Stimulated activated CD4-positive, alpha-beta T cell treated with anti-CD3 and anti-CD28 coated beads, Interleukin-12 subunit alpha, Interleukin-12 subunit beta, amount 100 ng/mL, for 4 hours (primary cell): ENCODE measurements at regions not wholly inside any gene's neighbourhood (a gene's known extent, or its start where the extent isn't known, plus 50 kb on each side); places are given as distances from the start of the nearest gene placed in this dataset.

Source experiments
- DNase-seq: peaks from one replicate; pipeline ENCODE4 v3.0.0-alpha.2; 2020

DNA sequence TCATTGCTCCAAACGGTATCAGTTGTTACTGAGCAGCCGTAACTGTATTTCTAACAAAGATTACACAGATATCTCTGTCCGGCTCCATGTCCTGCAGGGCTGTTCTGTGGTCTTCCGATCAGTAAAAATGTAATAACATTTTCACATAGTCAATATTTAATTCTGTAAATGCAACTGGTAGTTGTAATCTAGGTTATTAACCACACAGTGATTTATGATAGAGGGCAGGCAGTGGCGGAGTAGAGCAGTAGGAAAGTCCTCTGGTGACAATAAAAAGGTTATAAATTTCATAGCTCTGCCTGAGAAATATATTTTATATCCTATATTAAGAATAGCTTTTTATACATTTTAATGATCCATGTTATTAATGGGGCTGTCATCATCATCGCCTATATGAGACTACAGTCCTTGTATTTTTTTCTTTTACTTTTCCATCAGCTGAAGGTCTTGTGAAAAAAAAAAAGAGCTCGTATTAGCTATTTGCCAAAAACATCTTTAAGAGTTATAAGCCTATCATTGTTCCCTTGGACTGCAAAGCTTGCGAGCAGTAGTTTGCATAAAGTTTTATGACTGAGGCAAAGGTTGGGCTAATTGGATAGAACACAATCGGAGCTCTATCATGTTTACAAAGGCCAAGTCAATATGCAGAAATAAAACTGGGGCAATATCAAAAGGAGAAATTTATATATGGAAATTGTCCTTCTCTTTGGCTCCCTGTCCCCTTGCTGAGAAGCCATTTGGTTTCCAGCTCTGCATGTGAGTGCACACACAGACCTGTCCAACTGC lies 648.0 kb downstream of the IRX1 start:
- DNase-seq, result no peak

DNA sequence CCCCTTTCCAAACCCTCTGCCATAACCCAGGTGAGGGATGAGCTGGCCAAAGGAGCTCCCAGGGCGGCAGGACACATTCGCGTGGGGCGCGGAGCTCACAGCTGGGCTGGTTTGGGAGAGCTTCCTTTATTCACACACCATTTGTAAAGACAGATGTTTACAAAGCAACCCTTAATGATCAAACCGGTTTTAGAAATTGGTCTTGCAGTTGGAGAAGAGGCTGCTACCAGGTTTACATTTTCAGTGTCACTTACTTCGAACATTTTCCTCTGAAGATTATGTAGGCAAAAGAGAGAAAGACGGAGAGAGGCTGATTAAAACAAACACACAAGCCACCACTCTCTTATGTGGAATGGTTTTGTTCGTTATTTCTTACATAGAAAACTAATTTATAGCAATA lies 648.7 kb downstream of the IRX1 start:
- no peak for DNase-seq

DNA sequence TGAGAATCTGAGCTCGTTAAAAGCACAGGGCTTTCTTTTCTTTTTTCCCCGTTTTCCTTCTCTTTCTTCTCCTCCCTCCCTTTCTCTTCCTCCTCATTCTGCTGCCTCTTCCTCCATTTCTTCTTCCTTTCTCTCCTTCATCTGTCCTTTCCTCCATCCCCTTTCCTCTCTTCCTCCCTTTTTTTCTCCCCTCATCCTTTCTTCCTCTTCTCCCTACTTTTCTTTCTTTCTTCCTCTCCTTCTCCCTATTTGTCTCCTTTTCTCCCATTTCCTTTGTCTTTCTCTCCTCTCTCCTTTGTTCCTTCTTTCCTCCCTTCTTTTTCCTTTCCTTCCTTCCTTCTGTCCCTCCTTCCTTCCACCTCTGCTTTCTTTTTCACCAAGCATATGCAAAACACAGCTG lies 649.4 kb downstream of the IRX1 start:
- DNase-seq, result no peak

DNA sequence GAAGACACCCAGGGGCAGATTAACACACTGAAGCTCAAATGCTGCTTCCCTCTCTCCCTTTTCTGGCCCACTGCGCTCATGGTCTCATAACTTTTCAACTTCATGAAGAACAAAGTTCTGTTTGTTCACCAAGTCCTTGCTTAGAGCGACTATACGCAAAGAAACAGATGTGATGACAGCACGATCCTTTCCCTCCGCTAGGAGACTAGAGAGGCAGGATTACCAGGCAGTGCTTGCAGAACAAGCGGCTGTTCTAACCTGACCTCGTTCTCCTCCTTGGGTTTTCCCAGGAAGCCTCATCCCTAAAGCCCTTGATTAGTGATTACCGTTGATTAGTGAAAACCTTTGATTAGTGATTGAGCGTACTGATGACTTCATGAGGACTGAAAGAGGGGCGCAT lies 649.9 kb downstream of the IRX1 start:
- no peak for DNase-seq

DNA sequence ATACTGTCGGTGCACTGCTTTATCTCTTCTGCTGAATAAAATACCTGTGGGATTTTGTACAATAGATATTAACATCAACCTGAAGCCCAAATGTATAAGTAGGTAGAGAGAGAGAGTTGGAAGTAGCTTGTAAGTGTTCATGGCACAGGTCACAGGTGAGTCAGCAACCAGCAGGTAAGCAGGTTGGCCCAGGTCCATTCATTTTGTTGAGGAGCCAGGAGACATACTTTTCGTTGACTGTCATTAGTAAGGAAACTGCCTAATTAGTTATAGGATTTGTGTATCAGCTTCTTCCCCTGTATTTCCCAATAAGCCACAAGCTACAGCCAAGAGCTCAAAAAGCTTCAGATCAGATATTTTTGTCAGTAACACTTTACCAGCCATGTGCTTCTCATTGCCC lies 650.8 kb downstream of the IRX1 start:
- DNase-seq, result no peak

DNA sequence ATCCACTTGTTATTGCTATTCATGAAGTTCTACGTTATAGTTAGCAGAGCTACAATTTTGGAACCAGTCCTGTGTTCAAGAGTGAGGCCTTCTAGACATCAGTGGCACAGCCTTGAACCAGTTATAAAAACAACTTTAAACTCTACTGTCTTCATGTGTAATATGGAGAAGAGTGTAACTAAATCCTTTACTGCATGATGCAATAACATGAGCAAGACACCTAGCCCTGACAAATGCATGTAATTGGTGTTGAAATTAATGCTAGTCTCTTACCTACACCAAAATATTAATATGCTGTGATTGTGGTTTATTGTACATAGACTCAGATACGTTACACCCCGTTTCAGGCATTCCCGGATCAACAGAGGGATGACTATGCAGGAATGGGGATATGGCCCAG lies 654.6 kb downstream of the IRX1 start:
- DNase-seq, result no peak

DNA sequence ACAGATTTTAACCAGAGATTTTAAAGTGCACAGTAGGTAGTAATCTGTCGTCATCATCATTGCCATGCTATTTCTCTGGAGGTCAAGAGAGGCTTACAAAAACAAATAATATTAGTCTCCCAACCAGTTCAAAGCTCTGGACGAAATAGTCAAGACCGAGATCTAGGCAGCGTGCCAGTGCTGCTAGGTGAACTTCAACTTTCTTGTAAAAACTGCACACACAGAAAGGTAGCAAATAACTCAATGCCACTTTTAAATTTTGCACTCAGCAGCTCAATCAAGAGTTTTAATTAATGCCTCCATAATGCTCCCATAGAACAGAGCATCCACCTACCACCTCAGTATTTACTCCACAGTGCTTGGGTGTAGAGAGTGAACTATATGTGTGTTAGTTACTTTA lies 656.8 kb downstream of the IRX1 start:
- DNase-seq, result no peak

DNA sequence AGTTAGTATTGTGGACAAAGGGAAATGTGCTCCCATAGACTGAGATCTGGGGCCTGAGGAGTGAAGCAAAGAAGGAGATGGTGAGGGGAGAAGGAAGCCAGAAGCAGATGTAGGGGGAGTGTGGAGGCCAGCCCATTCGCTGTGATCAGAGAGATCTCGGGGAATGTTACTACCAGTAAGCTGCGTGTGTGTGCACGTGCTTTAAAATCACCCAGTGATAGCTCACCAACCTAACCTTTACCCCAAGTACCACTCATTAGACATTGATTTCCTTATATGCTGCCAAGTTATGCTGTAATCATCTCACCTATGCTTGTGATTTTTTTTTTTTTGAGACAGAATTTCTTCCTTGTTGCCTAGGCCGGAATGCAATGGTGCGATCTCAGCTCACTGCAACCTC lies 659.1 kb downstream of the IRX1 start:
- DNase-seq, result no peak

DNA sequence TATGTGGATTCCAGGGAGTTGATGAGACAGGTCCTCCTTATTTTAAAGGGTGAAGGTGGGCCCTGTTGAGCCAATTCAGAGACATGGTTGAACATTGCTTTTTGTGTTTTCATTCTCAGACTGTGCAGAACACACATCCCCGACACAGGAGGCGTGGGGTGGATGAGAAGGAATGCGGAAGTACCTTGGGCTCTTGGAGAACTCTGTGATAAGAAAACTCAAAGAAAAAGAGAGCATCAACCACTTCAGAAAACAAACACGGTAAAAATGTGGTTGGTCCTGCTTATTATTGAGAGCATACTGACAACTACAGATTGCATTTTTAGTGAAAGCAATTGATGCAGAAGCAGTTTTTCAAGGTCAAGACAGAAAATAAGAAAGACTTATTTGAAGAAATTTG lies 659.8 kb downstream of the IRX1 start:
- no peak for DNase-seq

DNA sequence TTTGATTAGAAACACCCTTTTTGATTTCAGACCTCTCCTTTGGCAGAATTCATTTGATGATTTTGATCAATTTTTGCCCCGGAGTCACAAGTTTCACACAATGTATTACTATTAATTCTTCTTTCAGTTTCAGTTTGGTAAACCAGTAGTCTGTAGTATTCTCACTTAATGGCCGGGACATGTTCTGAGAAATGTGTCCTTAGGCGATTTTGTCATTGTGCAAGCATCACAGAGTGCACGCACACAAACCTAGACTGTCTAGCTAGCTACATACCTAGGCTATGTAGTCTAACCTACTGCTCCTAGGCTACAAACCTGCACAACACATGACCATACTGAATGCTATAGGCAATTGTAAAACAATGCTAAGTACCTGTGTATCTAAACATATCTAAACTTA lies 662.5 kb downstream of the IRX1 start:
- DNase-seq, result no peak

DNA sequence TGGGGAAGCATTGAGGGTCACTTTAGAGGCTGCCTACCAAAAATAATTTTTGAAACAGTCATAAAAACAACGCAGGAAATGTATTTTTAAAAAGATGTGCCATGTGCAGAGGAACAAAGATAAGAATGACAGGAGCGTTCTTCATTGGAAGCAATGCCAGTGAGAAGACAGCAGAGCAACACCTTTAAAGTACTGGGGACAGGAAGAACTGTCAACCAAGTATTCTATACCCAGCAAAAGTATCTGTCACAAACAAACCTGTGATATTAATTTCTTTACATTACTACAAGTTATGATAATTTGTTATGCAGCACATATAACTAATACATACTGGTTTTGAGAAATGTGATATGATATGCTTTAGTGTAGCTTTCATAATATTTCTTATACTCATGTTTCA lies 675.6 kb downstream of the IRX1 start:
- DNase-seq, result no peak

DNA sequence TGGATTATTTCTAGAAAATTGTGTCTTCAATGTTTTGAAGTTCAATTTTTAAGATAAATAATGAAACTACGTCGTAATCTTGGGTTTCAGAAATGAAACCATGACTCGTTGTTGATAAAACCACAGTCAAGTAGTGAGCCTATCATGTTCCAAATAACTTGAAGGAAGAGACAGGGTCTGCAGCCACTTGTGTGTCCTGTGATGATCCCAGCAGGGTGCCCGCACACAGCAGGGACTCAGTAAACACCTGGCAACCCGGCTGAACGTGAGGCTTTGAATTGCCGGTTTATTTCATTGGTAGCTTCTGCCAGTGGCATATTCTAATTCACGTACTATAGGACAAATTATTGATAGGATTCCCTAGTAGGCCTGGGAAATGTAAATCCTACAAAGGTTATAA lies 679.6 kb downstream of the IRX1 start:
- no peak for DNase-seq

DNA sequence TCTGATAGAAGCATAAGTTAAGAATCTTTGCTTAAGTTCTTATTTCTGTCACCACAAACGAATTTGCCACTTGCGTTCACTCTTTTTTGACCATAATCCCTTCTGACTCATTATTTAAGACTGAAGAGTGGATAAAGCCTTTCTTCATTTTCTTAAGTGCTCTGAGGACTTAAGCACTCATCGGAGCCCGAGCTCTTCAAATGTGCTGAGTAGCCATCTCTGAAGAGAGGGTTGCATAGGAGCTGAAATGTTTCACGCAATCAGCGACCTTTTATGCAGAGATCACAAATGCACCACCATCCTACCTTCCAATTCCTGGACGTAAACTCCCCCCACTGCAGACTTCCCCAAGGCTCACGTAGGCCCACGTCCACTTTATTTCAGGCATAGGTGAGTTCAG lies 699.2 kb downstream of the IRX1 start:
- no peak for DNase-seq

DNA sequence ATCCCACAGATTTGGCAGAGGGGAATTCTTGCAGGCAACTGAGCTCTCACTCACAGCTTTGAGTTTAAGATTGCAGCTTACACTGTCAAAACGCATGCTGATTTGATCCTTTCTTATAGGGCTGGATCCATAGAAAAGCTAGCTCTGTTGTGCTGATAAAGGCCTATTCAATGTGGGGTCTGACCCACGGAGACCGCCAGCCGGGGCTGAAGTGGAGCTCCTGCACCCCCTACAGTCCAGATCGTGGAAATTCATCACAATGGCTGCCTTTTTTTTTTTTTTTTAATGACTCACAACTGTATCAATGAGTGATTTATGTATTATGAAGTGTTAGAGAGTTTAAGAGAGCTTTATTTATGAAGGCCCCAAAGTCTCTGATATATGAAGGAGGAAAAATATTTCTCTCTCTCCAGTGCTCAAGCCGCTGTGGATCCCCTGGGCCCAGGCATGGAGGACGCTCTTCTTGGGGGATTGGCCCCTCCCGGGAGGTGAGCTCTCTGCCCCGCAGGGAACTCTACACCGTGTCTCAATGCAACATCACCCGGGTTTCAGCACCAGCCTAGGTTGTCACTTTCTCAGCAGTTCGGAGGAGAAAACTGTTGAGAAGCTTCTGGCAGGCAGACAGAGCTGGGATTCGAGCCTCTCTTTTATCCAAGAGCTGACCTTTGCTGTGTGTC lies 700.2 kb downstream of the IRX1 start:
- DNase-seq, result no peak

DNA sequence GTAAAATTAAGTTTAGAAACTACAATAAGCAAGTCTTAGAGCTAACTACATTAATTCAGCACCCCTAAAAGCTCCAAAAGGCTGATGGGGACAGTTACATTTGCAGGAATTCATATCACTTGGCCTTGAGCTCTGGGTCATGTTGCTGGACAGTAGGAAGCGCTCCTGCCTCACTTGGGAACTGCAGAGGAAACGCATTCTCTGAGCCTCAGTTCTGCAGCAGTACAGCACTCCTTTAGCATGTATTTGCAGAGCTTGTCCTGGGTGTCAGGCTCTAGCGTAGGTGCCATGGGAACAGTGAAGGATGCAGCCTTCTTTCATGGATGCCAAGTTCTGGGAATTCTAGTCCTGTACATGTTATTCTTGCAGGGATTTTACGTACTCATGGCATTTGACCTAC lies 710.4 kb downstream of the IRX1 start:
- no peak for DNase-seq

DNA sequence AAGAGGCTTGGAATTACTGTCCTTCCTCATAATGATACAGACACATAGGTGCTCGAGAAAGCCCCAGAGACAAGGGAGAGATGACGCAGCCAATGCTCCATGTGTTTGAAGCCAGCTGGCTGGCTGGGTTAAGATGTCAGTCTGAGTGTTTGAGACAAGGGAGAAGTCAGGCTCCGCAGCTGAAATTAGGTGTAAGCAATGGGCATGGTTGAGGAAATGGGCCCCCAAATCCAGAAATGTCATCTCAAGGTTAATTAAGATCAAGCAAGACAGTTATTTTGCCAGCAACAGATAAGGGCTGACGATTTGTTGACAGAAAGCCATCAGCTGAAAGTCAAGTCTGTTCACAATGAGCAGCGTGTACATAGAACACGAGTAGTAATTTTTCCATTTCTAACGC lies 713.4 kb downstream of the IRX1 start:
- DNase-seq, result no peak

DNA sequence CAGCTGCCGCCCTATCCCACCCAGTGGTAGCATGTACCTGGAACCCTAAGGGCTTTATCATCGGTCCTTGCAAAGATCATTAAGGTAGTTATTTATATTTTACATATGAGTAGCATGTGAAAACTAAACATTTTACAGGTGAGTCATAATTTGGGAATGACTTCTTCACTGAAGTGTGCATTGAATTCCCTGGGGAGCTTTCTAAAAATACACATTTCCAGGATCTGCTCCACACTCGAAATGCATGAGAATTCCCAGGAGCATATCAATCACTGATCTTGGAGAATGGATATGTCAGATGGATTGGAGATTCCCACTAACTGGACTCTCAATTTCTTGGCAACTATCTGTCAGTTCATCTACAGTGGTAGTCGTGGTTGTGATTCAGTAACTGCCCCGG lies 717.5 kb downstream of the IRX1 start:
- no peak for DNase-seq

DNA sequence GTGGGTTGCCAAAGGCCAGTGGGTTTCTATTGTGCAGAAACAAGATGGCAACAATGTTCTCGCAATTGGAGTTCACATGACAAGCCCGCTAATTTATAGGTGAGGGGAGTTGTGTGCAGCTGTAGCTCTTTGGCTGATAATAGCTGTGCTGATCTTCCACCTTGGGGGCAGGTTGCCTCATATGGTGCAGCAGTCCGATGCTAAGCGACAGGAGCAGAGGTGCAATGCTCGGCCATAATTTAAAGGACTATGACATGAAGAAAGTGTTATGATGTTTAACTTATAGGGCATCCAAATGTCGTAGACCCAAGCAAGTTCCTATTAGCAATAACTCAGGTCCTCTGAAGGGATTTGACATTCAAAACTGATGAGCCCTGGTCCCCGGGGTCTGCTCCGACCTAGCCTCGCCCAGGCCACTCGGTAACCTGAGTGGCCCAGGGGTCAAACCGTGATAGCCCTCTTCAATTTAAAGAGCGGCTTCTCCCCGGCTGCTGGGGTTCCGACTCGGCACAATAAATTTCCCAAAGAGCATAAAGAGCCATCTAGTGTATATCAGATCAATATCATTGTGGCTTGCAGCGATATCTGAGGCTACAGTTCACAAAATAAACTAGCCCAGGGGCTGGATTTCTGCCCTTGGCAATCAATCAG lies 724.0 kb downstream of the IRX1 start:
- DNase-seq, result no peak

DNA sequence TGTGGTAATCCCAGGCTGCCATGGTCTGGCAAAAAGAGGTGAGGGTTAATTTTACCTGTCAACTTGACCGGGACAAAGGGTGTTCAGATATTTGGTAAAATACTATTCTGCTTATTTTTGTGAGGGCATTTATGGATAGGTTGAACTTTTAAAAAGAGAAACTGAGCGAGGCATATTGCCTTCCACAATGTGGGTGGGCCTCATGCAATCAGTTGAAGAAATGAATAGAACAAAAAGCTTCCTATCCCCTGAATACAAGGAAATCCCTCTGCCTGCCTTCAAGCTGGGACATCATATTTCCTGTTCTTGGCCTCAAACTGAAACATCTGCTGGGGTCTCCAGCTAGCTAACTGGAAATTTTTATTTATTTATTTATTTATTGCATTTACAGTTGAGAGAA lies 734.7 kb downstream of the IRX1 start:
- DNase-seq, result no peak

DNA sequence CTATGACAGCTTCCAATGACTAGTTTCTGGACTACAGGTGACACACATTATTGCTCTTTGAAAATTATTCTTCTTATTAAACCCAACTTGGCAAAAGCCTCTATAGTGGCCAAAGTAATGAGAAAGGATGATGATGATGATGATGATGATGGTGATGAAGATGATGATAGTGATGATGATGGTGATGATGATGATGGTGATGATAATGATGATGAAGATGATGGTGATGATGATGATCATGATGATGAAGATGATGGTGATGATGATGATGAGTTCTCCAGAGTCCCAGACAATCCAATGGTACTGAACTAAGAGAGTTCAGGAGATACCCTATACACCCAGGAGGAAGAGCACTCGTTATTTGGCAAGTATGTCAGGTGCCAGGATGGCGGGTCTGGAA lies 739.4 kb downstream of the IRX1 start:
- DNase-seq, result no peak

DNA sequence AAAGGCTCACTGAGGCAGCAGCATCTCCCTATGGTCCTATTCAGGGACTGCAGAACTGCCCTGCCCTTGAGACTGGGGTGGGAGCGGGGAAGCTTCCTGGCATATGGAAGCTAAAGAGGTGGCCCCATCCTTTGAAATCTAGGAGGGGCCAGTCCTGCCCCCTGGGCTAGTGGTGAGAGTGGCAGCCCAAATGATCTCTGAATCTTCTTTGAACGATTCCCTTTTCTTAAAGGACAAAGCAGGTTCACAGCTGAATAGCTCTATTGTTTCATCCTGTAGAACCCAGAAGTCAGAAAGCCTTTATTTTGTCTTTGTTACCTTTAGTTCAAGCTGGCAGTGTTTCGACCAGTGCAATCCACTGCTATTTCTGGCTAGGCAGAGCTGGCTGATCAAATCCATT lies 741.9 kb downstream of the IRX1 start:
- no peak for DNase-seq

DNA sequence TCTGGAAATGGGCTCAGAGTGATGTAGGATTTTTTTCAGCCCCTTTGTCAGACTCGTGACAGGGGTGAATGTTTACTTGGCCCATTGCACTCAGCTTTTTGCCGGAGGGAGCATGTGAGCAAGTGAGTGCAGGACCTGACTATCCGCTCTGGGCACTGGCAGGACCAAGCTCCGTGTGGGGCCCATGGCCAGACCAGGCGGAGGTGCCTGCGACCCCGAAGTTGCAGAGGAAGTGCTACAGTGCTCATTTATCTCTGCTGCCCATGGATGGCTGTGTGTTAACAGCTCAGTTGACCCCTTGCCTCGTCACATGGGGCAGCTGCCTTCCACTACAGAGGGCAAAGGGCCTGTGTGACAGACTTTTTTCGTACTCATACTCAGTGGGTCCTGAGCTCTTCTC lies 744.3 kb downstream of the IRX1 start:
- no peak for DNase-seq

DNA sequence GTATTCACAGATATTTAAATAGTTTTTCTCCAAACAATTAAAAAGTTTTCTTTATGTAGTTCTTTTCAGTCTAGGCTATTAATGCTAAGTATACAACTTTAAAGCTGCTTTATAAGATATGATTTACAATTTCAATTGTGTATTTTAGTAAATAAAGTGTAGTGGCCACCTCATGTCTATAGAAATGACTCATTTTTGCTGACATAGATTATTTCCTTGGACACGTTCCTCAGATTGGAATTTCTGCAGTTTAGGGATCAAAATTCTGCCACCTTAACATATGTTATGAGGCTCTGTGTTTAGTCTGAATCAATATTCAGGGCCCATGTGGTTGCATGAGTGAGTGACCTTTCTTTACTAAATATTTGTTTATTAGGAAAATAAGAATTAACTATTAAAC lies 750.2 kb downstream of the IRX1 start:
- no peak for DNase-seq

DNA sequence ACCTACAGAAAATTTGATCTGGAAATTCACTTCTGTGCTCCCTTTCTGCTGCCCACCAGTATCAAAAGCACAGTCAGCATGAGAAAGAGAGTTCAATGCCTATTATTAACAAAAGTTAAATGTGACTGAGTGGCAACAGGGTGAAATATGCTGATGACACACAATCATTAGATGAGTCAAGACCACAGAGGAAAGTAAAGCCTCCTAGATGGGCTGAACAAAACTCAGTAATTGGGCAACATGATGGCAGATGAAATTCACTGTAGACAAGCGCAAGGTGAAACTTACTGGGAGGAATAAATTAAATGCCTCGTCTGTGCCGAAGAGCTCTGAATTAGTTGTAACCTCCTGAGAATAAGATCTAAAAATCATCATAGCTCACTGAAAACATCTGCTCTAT lies 752.8 kb downstream of the IRX1 start:
- DNase-seq, result no peak

DNA sequence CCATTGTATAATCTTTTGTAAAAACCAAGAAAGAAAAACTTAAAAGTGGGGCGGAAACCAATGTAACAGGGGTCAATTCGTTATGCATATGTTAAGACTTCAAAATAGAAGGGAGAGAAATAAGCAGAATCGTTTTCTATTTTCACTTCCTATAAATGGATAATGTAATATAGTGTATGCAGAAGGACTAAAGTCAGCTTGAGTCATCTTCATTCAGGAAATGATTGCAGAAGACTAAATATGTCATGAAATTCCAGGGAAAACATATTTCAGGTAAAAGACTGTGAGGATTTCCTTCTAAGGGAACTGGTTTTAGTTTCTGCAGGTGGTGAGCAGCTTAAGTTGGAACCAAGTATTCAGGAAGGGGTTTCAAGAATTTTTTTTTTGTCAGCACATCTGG lies 753.3 kb downstream of the IRX1 start:
- DNase-seq, result no peak
